GM23248 (cell line): ENCODE measurements at regions not wholly inside any gene's neighbourhood (a gene's known extent, or its start where the extent isn't known, plus 50 kb on each side); places are given as distances from the start of the nearest gene placed in this dataset.

ENCODE experiments used
- EZH2 ChIP-seq: fragments of 200-600 bp; sonication (generic); IDR thresholded peaks from 2 replicates; pipeline ENCODE4 v1.6.1; 2018; ENCODE audit warnings: antibody characterized with exemption, mild to moderate bottlenecking; ENCODE audit not compliant: insufficient read depth, poor library complexity, severe bottlenecking
- EZH2phosphoT487 ChIP-seq: fragments of 200-600 bp; sonication (generic); IDR thresholded peaks from 2 replicates; pipeline ENCODE4 v1.6.1; 2018; ENCODE audit warnings: antibody characterized with exemption, moderate library complexity, mild to moderate bottlenecking, low read depth; ENCODE audit not compliant: insufficient read depth

GRCh38 chr6:19354181-19354580 is 483.0 kb upstream of the ID4 start:
- TF ChIP-seq EZH2 (no peak), EZH2phosphoT487 (no peak)
